GM18858 (cell line): ENCODE measurements at regions not wholly inside any gene's neighbourhood (a gene's known extent, or its start where the extent isn't known, plus 50 kb on each side); places are given as distances from the start of the nearest gene placed in this dataset.

Experiments
- ATAC-seq: cut with Tn5 transposase; IDR thresholded peaks from one replicate; pipeline ENCODE4 v1.9.1; 2021; ENCODE audit not compliant: unreplicated experiment

GRCh38 chr6:169881976-169882375, 130.6 kb downstream of the ERMARD start:
- ATAC-seq, result no peak

GRCh38 chr6:169881398-169881797, 130.0 kb downstream of the ERMARD start:
- no peak for ATAC-seq

- no peak for ATAC-seq
These were observed 129.1 kb downstream of the ERMARD start for GRCh38 chr6:169880516-169880915.

DNA sequence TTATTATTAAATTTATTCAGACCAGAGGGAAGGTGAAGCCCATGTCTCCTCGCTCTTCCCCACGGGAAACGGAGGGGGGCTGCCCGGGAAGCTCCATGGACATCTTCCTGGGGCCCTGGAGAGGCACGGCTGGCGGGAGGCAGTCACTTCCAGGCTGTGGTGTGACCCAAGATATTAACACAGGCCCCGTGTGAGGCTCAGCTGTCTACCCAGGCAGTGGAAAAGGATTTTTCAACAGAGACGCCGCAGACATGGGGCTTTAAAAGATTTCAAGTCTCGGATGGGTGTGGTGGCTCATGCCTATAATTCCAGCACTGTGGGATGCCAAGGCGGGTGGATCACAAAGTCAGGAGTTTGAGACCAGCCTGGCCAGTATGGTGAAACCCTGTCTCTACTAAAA, 117.9 kb downstream of the ERMARD start:
- no peak for ATAC-seq

DNA sequence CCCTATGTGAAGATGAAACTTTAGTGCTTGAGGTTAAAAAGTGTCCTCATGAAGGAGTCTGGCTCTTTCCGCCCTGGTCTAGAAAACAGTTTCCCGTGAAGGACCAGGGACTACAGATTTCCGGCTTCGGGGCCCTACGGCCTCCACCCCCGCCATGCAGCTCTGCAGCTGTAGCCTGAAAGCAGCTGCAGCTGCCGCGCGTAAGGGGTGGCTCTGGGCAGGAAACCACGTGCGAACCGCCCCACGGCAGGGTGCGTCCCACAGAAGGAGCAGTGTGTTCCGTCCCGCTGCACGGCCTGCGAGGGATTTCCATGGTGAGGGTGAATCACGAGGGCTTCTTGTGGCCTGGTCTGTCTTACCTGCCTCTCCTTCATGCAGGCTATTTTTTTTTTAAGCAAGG, 117.0 kb downstream of the ERMARD start:
- ATAC-seq, result peak; percentile 47

DNA sequence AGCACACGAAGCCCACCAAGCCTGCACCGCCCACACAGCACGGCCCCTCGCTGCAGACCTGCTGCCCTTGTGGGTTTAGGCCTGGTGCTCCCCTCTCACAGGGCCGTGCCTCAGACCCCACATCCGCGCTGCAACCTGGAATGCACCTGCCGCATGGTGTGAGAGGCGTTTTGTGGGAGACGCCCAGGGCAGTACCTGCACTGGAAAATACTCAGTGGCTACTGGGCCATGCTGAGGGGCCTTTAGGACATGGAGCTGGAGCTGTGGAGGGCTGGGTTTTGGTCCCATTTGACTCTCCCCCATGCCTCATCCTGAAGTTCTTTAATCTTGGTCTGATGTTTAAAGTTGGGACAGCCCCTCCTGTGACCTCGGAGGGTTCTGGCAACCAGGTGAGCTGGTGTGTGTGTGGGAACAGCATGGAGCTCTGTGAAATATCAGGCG, 116.3 kb downstream of the ERMARD start:
- ATAC-seq, result no peak

DNA sequence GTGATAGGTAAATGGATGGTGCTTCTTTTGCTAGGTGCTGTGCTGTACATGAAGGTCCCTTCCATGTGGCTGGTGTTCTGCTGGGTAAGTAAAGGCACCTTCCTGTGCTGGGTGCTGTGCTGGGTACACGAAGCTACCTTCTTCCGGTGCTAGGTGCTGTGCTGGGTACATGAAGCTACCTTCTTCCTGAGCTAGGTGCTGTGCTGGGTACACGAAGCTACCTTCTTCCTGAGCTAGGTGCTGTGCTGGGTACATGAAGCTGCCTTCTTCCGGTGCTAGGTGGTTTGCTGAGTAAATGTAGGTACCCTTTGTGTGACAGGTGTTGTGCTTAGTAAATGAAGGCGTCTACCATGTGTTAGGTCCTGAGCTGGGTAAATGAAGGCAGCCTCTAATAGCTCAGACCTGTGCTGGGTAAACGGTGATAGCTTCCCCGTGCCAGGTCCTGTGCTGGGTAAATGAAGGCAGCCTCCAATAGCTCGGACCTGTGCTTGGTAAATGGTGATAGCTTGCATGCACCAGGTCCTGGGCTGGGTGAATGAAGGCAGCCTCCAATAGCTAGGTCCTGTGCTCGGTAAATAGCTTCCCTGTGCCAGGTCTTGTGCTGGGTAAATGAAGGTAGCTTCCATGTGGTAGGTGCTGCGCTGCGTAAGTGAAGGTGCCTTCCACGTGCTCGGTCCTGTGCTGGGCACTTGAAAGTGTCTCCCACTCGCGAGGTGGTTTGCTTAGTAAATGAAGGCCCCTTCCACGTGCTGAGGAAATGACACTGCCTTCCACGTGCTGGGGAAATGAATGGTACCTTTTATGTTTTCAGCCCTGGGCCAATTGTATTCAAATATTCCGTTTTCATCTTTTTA, 115.5 kb downstream of the ERMARD start:
- ATAC-seq, result no peak

GRCh38 chr6:169866140-169866534, 114.7 kb downstream of the ERMARD start:
- ATAC-seq, result no peak

DNA sequence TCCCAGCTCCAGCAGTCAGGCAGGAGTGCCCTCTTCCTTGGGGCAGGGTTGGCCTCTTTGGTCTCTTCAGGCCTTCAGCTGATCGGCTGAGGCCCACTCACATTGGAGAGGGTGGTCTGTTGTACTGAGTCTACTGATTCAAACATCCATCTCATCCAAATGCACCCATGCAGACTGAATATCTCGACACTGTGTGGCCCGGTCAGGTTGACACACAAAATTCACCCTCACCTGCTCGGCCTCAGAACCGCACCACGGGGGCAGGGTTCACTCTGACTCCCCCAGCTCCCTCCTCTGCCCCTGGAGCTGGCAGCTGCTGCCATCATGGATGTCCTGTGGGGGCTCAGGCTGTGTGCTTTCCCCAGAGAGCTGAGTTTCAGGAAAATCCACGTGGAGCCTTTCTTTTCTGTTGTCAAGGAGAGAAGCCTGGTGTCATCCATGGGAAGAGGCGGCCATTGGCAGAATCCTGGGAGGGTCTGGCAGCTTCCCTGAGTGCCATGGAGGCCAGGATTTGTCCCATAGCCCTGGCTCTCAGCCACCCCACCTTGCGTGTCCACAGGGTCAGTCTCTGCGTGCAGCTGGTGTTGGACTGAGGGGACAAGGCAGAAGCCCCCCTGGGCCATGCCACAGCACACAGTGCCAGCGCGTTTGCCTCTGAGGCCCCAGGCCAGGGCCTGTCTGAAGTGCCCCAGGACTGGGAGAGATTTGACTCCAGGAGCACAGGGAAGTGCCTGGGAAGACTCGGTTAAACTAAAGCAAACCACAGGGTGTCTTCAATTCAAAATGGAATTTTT, 114.1 kb downstream of the ERMARD start:
- no peak for ATAC-seq

DNA sequence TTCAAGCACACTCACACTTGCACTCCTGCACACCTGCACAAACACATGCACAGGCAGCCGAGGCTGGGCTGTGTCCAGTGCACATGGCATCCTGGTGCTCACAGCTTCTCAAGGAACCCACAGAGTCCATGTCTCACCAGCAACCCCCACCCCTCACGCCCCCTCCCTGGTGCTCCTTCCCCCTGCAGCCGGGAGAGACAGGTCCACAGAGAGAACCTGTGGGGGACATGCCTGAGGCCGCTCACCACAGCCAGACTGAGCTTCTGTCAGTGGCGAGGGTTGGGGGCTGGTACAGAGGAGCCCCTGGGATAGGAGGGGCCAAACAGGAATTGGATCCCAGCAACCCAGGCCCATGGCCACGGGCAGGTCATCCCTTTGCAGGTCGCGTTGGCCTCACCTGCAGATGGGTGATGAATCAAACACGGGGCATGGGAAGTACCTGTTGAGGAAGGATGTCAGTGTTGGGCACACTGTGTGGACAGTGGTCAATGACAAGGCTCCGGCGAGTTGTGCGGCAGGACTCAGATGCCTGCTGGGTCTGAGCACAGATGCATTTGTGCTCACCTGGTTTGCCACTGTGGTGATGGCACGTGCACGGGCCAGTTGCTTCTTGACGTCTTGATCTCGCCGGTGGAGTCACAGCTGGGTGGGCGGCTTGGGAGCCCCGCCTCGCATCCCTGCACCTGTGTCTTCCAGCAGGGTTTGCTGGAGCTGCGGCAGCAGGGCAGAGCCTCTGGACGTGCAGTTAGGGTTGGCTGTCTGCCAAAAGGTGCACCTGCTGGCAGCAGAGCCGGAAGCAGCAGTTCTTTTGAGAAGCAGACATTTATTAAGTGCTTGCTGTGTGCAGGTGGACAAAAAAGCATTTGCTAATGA, 113.0 kb downstream of the ERMARD start:
- ATAC-seq, result no peak

DNA sequence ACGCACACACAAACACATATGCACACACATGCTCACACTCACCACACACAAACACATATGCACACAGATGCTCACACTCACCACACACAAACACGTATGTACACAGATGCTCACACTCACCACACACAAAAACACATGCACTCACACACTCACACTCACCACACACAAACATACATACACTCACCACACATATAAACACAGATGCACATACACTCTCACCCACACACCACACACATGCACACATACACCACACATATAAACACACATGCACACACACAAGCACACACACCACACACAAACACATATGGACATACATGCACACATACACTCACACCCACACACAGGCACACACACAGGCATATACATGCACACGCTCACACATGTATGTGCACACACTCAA, 112.3 kb downstream of the ERMARD start:
- ATAC-seq, result no peak

DNA sequence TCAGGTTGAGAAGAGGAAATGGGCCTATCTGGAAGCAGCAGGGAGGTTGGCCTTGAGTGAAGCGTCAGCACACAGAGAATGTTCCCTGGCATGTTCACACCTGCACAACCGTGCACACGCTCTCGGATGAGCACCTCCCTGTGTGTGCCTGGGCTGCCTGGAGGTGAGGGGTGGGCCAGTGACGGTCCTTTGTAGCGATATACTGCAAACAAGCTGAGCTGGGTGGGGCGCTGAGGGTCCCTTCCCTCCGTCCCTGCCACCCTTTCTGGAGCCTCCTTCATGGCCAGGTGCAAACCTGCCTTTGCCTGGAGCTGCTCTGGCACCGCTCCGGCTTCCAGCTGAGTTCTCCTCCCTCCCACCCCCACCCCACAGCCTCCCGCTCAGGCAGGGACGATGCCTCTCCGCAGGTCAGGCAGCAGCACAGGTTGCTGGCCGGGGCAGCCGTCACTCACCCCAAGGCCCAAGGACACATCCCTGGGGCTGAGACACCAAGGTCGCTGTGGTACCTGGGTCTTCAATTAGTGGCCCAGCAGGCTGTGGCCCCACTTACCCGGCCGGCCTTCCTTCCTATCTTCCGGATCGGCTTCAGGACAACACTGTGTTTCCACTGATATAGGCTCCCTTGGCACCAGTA, 111.6 kb downstream of the ERMARD start:
- ATAC-seq, result no peak

- no peak for ATAC-seq
These were observed 110.8 kb downstream of the ERMARD start for GRCh38 chr6:169862043-169862891.

GRCh38 chr6:169861431-169862042, 110.1 kb downstream of the ERMARD start:
- ATAC-seq, result no peak

DNA sequence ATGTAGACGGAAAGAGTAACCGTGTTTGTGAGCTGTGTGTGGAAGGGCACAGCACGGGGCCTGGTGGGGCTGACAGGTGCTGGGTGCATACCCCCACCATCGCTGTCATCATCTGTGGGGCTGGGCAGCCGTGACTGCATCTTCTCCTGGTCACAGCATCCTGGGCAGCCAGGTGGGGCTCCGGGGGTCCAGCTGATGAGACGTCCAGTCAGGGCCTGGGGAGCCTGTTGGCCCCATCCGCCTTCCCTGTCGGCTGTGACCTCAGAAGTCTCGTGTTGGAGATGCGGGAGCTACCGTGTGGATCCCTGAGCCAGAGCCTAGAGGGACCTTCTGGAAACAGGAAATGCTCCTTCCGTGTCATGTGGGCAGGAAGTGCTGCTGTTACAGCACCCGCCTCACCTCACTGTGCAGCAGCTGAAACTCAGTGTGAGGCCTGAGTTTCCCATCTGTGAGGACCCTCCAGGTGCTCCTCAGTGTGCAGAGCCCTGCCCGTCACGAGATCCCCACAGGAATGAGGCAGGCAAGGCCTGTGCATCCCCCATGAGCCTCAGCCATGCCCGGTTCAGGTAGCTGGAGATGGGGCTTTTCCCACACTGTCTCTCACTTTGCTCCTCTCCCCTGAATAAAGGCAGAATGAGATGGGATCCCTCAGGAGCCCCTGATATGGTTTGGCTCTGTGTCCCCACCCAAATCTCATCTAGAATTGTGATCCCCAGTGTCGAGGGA, 108.7 kb downstream of the ERMARD start:
- no peak for ATAC-seq

GRCh38 chr6:169859401-169859977, 108.1 kb downstream of the ERMARD start:
- no peak for ATAC-seq

DNA sequence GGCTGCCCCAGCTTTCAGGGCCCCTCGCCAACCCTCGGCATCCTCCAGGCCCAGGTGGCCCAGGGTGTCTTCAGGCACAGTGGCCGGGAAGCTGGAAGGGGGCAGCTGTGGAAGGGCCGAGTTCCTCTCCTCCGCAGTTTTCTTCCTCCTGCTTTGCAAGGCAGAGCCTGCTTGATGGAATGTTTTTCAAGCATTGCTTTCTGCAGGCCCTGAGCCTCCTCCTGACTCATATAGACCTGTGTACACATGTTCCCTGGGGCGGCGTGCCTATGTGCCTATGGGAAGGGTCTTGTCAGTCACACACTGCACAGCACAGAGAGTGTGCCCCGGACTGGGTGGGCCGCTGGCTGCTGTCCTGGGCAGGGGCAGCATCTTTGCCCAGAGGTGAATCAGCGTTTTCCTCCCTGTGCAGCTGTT, 107.5 kb downstream of the ERMARD start:
- no peak for ATAC-seq

DNA sequence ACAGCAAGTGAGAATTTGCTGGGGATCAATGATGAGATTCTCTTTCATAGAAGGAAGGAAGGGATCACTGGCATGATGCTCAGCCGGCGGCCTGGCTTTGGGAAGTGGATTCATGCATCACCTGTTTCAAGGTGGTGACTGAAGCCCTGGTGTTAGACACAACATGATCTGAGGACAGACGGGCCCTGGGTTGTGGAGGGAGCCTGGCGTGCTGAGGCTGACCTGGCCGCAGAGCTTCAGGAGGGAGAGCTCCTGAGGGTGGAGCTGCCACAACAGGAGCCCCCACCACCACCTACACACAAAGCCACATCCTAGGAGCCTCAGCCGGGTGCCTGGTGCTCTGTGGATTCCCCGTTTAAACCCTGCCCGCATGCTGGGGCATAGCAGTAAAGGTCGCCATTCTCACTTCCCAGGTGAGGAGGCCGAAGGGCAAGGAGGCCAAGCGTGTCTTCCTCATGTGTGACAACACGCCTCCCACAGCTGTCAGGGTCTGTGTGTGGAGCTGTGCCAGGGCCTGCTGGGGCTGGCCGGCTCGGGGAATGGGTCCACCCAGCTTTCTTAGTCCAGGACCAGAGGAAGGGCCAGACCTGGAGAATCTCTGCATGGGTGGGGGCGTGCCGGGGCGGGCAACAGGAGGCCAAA, 107.0 kb downstream of the ERMARD start:
- ATAC-seq, result no peak
